ENCODE measurements at regions not wholly inside any gene's neighbourhood (a gene's known extent, or its start where the extent isn't known, plus 50 kb on each side); places are given as distances from the start of the nearest gene placed in this dataset.

DNA sequence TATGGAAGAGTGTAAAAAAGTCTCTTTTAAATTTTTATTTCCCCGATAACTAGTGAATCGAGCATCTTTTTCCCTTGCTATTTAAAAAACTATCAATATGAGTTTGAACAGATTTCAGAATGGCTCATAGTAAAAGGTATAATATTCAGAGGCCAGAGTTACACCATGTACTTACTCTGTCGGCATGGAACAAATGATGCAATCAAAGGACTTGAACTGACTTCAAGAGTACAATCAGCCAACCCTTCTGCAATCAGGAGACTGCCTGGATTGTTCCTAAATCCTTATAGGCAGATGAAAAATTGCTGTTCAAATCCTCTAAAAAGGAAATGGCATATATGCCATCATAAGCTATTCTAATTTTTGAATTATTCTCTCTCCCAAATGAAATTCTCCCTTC, 273.3 kb downstream of the SH2D1A start:
- Histone ChIP-seq H3K4me1 (ENCODE audit: control insufficient read depth in 2 of 2, insufficient read depth in 2 of 2, low read length in 2 of 2) (no peaks in the 10 kb centered on the region), H3K27me3 (replicated peaks in 1 of 4; ENCODE audit: control extremely low read depth in 1 of 4, control insufficient read depth in 3 of 4, insufficient read depth in 4 of 4, low read length in 3 of 4) (no peaks in the 10 kb centered on the region), H3K79me2 (ENCODE audit: control insufficient read depth, insufficient read depth, low read length) (no peaks in the 10 kb centered on the region), H3K4me3 (ENCODE audit: control extremely low read depth in 1 of 5, extremely low read depth in 1 of 5, insufficient read depth in 1 of 5, low read depth in 2 of 5, low read length in 4 of 5) (no peak overlapping the region), H3K9me3 (ENCODE audit: control extremely low read depth in 1 of 3, control insufficient read depth in 2 of 3, insufficient read depth in 1 of 3, low read length in 2 of 3) (no peaks in the 10 kb centered on the region), H3K4me2 (replicated peaks; ENCODE audit: low read depth, low read length, poor library complexity, severe bottlenecking) (no peak overlapping the region), H3K27ac (ENCODE audit: low read length in 2 of 2) (no peak overlapping the region), H3K36me3 (replicated peaks in 1 of 2; ENCODE audit: control extremely low read depth in 1 of 2, control insufficient read depth in 1 of 2, extremely low read depth in 1 of 2, insufficient read depth in 2 of 2, low read length in 1 of 2) (no peaks in the 10 kb centered on the region), H4K20me1 (ENCODE audit: control insufficient read depth, insufficient read depth, low read length, poor library complexity, severe bottlenecking) (no peaks in the 10 kb centered on the region), H2AFZ (ENCODE audit: insufficient read depth, low read depth, low read length, poor library complexity, severe bottlenecking) (no peak overlapping the region), H3K9ac (ENCODE audit: low read length) (no peak overlapping the region)
- no peak for ATAC-seq (ENCODE audit: low read depth)
- Mint-ChIP-seq H3K9me3 (ENCODE audit: insufficient read depth) (no peaks in the 10 kb centered on the region), H3K27me3 (no peaks in the 10 kb centered on the region), H3K4me3 (no peak overlapping the region), H3K4me1 (no peaks in the 10 kb centered on the region), H3K27ac (no peak overlapping the region)
- intact Hi-C loops (cut with micrococcal nuclease): no loop called here
- no peak for TF ChIP-seq EZH2 (IDR thresholded peaks at IDR 0.05; ENCODE audit: borderline replicate concordance, insufficient read depth, low read depth, low read length, poor library complexity, severe bottlenecking)
- TF ChIP-seq, protein P1, sequence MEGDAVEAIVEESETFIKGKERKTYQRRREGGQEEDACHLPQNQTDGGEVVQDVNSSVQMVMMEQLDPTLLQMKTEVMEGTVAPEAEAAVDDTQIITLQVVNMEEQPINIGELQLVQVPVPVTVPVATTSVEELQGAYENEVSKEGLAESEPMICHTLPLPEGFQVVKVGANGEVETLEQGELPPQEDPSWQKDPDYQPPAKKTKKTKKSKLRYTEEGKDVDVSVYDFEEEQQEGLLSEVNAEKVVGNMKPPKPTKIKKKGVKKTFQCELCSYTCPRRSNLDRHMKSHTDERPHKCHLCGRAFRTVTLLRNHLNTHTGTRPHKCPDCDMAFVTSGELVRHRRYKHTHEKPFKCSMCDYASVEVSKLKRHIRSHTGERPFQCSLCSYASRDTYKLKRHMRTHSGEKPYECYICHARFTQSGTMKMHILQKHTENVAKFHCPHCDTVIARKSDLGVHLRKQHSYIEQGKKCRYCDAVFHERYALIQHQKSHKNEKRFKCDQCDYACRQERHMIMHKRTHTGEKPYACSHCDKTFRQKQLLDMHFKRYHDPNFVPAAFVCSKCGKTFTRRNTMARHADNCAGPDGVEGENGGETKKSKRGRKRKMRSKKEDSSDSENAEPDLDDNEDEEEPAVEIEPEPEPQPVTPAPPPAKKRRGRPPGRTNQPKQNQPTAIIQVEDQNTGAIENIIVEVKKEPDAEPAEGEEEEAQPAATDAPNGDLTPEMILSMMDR (IDR thresholded peaks at IDR 0.05): no peak
- no CpG with 5 or more reads among the region's 3 CpGs for WGBS (ENCODE audit: insufficient coverage)
- ChIA-PET CTCF (no interaction called here), POLR2A (no interaction called here)
- DNase-seq: no peak

DNA sequence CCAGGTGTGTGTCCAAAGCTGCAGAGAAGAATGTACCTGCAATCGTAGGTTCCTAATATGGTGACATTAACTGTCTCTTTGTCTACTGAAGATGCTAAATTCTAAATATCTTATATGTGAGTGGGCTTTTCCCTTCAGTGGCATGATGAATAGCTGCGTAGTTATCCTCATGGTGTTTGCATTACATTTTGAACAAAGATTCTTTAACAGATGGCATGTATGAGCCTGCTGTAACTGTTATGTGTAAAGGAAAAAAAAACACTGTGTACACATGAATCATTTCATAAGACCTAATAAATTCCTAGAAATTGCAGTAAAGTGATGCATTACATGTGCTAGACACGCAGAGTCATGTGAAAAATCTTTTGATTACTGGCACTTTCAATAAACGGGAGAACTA, 288.0 kb downstream of the SH2D1A start:
- Mint-ChIP-seq H3K27me3 (no peaks in the 10 kb centered on the region), H3K9me3 (ENCODE audit: insufficient read depth) (no peaks in the 10 kb centered on the region), H3K27ac (no peak overlapping the region), H3K4me3 (no peak overlapping the region), H3K4me1 (no peaks in the 10 kb centered on the region)
- H2AFZ ChIP-seq (ENCODE audit: insufficient read depth, low read depth, low read length, poor library complexity, severe bottlenecking): no peak overlapping the region
- ATAC-seq (ENCODE audit: low read depth): no peak
- H3K27me3 ChIP-seq (replicated peaks in 1 of 4; ENCODE audit: control extremely low read depth in 1 of 4, control insufficient read depth in 3 of 4, insufficient read depth in 4 of 4, low read length in 3 of 4): no peaks in the 10 kb centered on the region
- ChIA-PET CTCF (no interaction called here), POLR2A (no interaction called here)
- H3K9ac ChIP-seq (ENCODE audit: low read length): no peak overlapping the region
- intact Hi-C loops (cut with micrococcal nuclease): no loop called here
- WGBS (ENCODE audit: insufficient coverage): no CpG with 5 or more reads among the region's 4 CpGs
- H3K36me3 ChIP-seq (replicated peaks in 1 of 2; ENCODE audit: control extremely low read depth in 1 of 2, control insufficient read depth in 1 of 2, extremely low read depth in 1 of 2, insufficient read depth in 2 of 2, low read length in 1 of 2): no peaks in the 10 kb centered on the region
- H4K20me1 ChIP-seq (ENCODE audit: control insufficient read depth, insufficient read depth, low read length, poor library complexity, severe bottlenecking): no peaks in the 10 kb centered on the region
- no peak for DNase-seq
- no peak overlapping the region for H3K4me3 ChIP-seq (ENCODE audit: control extremely low read depth in 1 of 5, extremely low read depth in 1 of 5, insufficient read depth in 1 of 5, low read depth in 2 of 5, low read length in 4 of 5)
- no peaks in the 10 kb centered on the region for H3K9me3 ChIP-seq (ENCODE audit: control extremely low read depth in 1 of 3, control insufficient read depth in 2 of 3, insufficient read depth in 1 of 3, low read length in 2 of 3)
- TF ChIP-seq, protein P1 (IDR thresholded peaks at IDR 0.05): no peak
- no peak for TF ChIP-seq EZH2 (IDR thresholded peaks at IDR 0.05; ENCODE audit: borderline replicate concordance, insufficient read depth, low read depth, low read length, poor library complexity, severe bottlenecking)
- H3K4me2 ChIP-seq (replicated peaks; ENCODE audit: low read depth, low read length, poor library complexity, severe bottlenecking): no peak overlapping the region
- no peaks in the 10 kb centered on the region for H3K4me1 ChIP-seq (ENCODE audit: control insufficient read depth in 2 of 2, insufficient read depth in 2 of 2, low read length in 2 of 2)
- no peak overlapping the region for H3K27ac ChIP-seq (ENCODE audit: low read length in 2 of 2)
- H3K79me2 ChIP-seq (ENCODE audit: control insufficient read depth, insufficient read depth, low read length): no peaks in the 10 kb centered on the region
